ENCODE measurements at regions not wholly inside any gene's neighbourhood (a gene's known extent, or its start where the extent isn't known, plus 50 kb on each side); places are given as distances from the start of the nearest gene placed in this dataset.

GRCh38 chr6:167747645-167748044, 79.1 kb upstream of the AFDN start:
- TF ChIP-seq POLR2AphosphoS5 (IDR thresholded peaks at IDR 0.05) (no peak), CTCF (IDR thresholded peaks at IDR 0.05; ENCODE audit: poor library complexity, severe bottlenecking) (no peak), EP300 (conservative IDR thresholded peaks at IDR 0.05; ENCODE audit: poor library complexity, severe bottlenecking) (no peak)
